ENCODE measurements at regions not wholly inside any gene's neighbourhood (a gene's known extent, or its start where the extent isn't known, plus 50 kb on each side); places are given as distances from the start of the nearest gene placed in this dataset.

DNA sequence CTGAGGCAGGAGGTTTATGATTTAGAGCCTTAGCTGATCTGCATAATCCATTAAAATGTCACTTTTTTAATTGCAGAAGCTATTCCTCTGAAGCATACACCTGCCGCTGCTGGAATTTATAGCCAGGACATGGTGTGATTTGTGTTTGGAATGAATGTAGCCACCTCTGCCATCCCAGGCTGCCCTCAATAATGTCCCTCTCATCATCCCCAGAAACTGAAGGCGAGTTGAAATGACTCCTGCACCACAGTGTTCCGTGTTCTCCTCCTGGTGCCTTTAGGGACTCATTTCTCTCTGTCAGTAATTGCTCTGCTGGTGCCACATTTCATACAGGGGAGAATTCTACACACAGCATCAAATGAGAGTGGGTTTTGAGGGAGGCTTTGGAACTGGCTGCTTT, 191.0 kb downstream of the C11orf91 start:
- TF ChIP-seq, protein P1, sequence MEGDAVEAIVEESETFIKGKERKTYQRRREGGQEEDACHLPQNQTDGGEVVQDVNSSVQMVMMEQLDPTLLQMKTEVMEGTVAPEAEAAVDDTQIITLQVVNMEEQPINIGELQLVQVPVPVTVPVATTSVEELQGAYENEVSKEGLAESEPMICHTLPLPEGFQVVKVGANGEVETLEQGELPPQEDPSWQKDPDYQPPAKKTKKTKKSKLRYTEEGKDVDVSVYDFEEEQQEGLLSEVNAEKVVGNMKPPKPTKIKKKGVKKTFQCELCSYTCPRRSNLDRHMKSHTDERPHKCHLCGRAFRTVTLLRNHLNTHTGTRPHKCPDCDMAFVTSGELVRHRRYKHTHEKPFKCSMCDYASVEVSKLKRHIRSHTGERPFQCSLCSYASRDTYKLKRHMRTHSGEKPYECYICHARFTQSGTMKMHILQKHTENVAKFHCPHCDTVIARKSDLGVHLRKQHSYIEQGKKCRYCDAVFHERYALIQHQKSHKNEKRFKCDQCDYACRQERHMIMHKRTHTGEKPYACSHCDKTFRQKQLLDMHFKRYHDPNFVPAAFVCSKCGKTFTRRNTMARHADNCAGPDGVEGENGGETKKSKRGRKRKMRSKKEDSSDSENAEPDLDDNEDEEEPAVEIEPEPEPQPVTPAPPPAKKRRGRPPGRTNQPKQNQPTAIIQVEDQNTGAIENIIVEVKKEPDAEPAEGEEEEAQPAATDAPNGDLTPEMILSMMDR (IDR thresholded peaks at IDR 0.05): no peak
- no peak for TF ChIP-seq POLR2A (IDR thresholded peaks at IDR 0.05)

Data from uterus (tissue), 2 donors.